HG02870 (cell line): ENCODE measurements at regions not wholly inside any gene's neighbourhood (a gene's known extent, or its start where the extent isn't known, plus 50 kb on each side); places are given as distances from the start of the nearest gene placed in this dataset.

Source experiments
- ATAC-seq: cut with Tn5 transposase; IDR thresholded peaks from one replicate; pipeline ENCODE4 v1.9.1; 2021; ENCODE audit warnings: mild to moderate bottlenecking, moderate library complexity; ENCODE audit not compliant: unreplicated experiment

DNA sequence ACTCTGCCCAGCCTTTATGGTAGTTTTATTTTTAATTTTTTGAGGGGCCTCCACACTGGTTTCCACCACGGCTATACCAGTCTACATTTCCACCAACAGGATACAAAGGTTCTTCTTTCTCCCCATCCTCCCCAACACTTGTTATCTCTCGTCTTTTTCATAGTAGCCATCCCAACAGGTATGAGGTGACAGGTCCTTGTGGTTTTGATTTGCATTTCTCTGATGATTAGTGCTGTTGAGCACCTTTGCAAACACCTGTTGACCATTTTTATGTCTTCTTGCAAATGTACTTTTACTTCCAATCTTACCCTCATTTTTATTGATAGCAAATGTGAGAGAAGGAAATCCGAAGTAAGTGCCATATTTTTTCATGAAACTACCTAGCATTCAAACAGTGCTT, 195.4 kb upstream of the PREP start:
- ATAC-seq, result no peak

DNA sequence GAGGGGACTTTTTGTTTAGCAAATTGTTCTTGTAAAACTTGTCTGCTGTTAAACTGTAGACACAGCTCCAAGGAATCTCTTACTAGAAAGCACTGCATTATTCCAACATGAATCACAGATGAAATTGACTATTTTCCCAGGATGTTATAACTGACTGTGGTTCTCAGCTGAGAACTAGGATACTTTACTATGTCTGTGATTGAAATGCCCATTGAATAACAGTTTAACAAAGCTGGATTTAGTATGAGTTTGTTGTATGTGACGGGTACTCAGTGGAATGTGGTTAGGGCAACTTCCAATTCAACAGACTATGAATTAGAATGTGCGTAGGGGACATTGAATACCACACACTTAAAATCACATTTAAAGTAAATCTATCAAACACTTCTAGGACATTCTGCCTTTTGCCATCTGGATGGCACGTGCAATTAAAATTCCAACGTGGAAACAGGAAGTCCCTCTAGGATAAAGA, 193.4 kb upstream of the PREP start:
- ATAC-seq, result no peak

DNA sequence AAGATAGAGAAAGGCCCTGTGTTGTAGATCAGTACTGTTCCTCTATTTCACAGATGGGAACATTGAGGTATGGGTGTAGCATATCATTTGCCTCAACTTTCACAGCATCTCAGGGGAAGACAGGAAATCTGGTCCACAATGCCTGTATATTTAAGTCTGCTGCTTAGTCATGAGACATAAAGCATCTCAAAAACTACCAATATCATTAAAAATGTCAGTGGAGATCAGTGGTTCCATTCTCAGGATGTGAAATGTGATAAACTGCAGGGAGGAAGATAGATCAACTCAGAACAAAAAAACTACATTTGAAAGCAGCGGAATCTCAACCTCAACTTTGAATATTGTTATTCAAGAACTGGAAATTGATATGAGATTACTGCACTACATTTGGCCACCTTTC, 192.9 kb upstream of the PREP start:
- ATAC-seq, result no peak

DNA sequence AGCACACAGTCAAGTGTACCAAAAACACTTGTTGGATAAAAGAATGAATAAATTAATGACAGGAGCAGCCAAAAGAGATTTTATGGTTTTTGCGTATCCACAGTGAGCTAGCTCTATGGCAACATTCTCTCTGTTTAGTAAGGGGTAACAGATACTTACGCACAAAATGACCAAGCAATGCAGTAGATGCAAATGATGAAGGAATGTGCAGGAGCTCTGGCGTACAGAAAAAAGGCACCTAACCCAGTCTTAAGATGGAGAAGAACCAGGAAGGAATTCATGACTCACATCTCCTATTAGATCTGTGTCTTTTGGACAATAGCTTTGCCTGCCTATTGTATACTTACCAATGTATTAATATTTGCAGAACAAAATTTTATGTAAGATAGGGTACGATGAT, 191.9 kb upstream of the PREP start:
- ATAC-seq, result no peak

DNA sequence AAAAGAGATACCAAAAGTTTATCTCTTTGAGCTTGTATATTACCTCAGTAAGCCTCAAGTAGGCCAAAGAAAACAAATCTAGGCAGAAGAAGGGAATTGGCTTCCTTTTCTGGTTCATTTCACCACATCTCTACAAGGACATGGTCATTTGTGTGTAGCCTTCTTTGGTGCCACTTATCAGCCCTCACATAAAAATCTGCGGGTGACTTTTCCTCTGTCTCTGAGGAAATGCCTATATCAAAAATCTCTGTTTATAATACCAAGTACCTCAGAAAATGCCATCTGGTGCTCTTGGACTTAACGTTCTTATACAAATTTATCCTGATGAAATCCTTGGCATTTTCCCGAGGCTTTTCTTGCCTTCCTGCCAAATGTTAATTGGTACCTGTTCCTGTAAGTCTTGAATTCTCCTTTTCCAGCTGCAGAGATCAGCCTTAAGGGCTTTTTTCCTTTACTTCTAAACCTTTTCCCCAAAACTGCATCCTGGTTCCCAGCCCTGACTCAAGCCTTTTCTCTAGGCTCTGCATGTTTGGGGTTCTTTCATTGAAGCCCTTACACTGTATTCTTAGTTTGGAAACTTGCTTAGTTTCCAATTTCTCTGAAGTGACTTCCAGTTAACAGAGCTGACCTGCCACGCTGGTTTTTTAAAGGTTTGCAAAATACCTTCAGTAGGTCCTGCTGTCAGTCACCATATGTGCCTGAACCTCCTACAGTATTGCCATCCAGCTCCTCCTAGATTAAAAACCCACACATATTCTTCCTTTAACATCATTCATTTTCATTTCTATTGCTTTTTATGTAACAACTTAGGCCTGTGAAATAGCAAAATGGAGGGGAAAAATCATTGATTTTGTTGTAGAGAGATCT, 191.2 kb upstream of the PREP start:
- ATAC-seq, result no peak

DNA sequence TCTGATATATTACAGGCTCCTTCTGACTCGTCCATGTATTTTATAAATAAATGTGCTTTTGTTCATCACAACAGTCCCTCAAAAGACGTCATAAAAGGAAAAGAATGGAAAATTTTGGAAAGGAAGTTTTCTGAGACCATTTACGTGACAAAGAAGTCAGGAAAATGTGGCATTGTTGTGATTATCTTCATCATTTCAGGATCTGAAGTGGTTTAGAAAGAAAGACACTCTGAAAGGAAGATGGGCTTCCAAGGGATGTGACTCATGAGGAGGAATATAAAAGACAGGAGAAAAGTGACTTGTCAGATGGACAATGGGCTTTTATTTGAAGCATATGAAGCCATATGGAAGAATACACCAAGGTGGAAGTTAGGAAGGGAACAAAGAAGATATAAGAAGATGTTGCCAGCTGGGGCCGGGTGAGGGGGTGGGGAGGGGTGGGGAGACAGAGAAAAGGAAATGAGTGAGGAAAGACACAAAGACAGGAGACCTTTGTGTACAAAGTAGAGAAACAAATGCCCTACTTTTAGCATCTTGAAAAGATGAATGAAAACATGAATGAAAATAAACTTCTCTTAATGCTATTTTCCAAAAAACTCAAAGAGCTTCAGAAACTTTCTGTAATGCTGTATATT, 190.3 kb upstream of the PREP start:
- ATAC-seq, result no peak

DNA sequence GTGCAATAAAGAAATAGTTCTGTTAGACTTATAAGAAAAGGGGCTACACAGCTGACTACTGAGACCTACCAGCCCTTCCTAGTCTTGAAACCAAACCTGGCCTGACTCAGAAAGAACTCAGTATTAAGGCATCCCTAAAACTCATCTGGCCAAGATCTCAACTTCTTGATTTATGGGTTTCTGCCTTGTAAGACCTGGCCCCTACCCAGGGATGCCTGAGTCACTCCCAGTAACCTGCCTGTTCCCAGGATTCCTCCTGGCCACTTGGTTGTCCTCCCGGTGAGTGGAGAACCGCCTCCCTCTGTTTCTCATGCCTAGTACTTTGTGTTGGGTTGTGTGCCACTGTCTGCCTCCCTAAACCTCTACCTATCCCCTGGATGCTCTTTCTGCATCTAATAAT, 189.4 kb upstream of the PREP start:
- no peak for ATAC-seq

DNA sequence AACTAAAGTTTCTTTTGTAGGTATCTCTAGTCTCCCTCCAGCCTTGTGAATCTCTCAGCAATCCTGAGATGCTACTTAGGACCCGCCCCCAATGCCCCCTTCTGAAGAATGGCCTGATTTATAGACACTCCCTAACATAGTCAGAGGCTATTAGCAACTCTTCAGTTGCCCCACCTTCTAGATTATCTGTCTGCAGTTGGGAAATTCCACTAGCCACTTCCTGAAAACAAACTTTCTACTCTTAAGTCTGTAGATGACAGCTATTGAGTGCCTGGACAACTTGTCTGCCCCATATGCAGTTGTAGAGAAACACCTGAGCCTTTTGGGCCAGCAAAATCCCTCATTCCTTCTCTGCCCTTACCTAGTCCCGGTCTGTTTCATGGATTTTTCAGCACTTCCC, 188.2 kb upstream of the PREP start:
- peak; percentile 95 for ATAC-seq

DNA sequence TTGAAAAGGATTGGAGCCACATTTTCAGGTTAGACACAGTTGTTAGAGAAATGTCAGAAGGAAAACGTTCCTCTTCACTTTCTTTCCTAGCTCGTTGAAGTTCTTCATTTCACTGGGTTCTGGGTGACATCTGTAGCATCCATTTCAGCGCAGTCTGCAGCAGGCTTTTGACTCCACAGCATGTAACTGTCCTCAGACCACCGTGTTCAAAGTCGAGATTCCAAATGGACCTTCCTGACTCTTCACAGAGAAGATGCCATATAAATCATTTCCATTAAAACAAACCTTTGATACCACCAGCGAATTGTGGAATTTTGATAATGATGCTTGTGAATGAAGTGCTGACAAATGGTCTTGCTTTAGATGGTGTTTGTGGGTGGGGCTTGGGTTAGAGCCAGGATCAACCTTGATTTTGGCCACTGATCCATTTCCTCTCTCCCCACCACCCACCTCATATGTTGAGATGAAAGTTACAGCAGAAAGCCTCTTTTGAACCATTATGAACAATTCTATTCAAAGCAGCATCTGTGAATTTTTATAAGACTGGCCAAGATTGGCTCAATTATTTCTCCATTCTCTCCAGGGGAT, 185.3 kb upstream of the PREP start:
- no peak for ATAC-seq

DNA sequence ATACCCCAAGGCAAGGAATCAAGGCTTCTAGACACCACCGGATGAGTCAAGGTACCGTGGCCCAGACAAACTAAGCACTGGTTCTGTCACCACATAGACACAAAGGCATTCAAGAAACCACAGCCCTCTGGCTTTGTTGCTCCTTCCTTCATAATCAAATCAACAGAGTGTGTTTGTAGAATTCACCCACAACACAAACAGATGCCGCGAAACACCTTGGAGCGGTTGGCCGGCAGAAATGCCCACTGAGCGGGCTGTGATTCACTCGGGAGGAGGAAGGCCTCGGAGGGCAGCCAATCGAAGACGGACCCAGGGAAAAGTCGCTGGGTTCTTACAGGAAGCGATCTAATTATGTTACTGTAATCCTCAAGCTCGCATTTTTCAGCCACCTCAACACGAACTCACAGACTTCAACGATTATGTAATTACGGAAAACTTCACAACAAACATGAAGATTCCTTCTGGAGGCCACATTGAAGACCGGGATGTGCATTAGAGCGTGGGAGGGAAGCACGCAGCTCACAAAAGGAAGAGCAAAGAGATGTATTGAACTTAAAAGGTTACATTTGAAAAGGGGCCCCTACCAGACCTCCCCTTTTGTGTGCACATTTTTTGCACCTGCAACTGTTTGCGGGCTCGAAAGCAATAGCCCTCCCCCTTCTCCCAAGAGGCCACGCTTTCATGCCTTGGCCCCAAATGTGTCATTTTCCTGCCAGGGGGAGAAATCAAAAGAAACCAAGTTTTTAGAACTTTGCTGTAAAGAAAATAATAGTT, 184.7 kb upstream of the PREP start:
- no peak for ATAC-seq

DNA sequence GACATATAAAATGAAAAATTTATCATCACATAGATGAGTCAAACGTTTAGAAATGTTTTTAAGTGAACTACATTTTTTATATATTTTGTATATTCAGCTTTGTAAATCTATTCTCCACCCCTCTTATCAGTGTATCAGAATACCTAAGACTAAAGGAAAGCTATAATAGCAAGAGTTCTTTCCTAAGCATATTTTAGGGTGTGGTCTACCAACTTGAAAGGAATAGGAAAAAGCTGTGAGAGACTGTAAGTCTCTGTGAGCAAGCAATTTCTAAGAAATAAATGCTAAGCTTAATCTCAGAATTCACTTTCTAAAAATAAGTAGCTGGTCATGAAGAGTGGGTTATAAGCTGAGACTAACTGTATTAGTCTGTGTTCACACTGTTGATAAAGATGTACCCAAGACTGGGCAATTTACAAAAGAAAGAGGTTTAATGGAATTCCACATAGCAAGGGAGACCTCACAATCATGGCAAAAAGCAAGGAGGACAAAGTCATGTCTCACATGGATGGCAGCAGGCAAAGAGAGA, 175.4 kb upstream of the PREP start:
- no peak for ATAC-seq

DNA sequence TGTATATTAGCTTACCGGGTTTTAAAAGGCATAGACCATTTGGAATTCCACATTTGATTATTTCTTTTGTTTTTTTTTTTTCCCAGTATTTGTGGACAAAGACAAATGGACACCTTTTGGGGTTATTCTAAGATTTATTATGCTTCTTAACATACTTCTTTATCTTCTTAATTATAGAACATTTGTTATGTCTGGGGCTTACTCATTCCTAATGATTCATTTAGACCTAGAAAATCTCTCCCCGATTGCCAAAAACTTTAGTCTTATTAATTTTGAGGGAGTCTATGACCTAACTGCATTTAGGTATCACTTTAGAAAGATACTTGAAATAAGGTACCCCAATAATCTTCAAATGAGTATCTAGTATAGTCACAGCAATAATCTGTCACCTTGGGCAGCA, 170.7 kb upstream of the PREP start:
- no peak for ATAC-seq

DNA sequence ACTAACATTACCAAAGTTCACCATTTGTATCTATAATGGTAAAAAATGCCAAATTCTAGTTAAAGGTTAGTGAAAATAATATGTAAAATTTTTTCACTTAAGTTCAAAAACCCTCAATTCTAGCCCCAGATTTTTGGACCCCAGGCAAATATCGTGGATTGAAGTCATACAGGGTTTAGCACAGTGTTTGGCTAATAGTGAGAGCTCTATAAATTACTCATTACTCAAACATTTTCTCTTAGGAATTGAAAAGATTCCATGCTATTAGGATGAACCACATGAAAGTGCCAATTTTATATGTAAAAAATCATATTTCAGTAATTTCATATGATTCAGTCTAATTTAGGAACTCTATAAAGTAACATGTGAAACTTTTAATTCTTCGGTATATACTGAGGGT, 170.3 kb upstream of the PREP start:
- ATAC-seq, result no peak

DNA sequence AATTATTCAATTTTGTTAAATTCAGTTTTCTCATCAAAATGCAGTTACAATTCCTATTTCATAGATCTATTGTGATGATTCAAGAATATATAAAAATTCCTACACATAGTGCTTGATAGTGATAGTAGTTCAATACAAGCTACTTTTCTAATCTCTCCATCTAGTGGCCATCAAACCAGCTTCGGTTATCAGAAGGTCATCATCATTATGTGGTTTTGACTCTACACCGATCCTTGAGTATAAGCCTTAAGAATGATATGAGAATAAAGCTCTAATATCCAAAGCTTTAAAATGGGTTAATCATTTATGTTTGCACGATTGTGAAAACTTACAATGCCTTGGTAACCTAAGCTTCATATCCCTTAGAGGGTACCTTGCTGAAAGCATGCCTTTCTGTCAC, 167.5 kb upstream of the PREP start:
- no peak for ATAC-seq

DNA sequence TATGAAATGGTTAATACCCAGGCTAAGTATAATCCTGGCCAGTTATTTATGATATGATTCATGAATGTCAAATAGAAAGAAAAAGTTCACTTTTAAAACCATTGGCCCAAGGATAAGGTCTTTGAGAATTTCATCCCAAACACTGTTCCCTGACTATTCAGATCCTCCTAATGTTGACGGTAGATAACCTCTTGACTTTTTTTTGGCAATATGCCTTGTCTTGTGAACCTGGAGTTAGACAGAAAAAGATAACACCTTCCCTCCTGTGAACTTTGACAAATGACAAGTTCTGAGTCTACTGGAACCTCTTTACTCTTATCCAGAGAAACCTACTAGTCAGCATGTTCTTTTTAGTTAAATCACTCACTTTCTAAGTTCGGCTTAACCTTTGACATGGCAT, 166.8 kb upstream of the PREP start:
- no peak for ATAC-seq

DNA sequence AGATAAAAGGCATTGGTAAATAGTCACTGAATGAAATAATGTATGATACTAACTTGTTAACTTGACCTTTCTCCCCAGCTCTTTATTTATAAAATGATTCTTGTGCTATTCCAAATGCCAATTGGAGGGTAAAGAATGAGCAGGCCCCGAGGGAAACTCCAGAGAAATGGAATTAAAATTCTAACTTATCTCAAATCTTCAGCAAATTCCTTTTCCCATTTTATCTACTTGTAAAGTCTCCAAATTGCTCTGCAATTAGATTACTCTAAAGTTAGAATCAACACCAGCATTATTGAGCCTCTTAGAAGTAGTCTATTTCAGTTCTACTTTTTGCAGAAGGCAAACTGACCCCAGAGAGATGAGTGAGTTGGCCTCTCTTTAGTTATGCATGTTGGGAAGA, 165.9 kb upstream of the PREP start:
- no peak for ATAC-seq

DNA sequence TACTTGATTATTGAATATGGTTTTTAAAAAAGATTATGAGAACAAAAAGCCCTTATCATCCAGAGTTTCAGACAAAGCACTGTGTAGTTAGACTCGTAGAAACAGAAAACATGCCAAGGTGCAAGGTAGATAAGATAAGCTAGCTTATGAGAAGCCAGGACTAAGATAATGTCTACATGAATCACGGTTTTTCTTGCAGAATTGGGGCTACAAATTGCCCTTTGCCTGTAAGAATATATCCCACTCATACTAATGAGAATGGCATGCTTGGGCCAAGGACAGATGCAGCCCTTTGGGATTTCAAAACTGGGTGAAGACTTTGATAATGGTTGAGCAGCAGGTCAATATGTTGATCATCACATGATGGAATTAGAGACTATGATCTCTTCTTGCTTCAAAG, 165.3 kb upstream of the PREP start:
- ATAC-seq, result no peak

DNA sequence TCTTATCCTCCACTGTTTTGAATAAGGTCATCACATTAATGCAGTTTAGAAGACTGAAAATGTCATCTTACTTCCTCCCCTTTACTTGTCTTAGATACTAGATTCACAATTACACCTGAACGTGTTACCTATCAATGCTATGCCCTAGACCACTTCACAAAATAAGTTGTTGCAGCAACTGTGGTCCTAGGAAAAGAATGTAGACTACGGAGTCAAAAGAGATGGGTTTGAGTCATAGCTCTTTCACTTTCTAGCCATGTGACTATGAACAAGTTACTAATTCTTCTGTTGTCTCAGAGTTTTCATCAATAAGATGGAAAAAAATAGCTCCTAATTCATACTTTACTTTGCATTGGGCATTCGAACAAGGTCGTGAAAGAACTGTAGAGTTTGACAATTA, 164.3 kb upstream of the PREP start:
- ATAC-seq, result no peak

DNA sequence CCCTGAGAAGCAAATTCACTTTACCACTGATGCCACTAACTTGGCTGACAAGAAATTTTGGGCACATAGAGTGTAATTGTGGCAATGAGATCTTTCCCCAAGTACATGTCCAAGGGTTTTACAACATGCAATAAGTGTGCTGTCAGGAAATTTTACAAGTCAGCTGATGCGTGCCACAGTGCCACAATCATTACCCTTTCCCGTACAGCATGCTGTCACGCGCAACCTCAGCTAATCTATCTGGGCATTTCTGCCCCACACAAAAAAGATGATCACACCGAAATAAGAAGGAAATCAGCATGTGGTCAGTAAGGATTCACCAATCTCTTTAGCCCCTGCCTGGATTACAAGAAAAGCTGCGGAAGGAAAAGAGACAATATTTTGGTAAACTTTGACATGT, 163.6 kb upstream of the PREP start:
- no peak for ATAC-seq

DNA sequence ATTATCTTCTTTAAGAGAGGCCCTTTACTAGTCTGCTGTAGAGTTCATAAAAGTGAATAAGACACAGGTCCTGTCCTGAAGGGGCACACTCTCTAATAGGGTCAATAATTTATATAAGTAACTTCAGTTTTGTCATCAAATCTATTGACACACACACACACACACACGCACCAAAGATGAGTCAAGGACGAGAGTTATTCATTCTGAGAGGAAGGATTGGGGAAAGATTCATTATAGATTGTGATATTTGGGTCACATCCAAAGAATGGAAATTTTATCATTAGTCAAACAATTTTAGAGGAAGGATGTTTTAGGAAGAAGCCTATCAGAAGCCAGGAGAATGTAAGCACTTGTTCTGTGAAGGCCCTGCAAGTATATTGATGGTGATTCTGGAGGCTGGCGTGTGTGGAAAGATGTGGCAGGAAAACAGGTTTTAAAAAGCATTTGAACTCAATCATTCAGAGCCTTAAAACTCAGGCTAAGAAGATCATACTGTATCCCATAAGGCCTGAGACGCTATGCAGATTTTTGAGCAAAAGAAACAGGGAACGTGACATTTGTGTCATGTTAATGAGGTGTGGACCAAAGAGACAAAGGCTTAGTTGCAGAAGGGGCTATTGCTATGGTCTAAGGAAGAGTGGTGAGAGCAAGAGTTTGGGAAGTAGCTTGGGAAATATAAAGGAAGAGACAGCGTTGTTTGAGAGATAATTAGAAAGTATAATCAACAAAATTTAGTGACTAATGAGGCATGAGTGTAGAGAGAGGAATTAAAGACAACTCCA, 161.4 kb upstream of the PREP start:
- ATAC-seq, result no peak
